Body of pancreas (tissue), 4 donors: ENCODE measurements at regions not wholly inside any gene's neighbourhood (a gene's known extent, or its start where the extent isn't known, plus 50 kb on each side); places are given as distances from the start of the nearest gene placed in this dataset.

ENCODE experiments used
- CTCF ChIP-seq, 7 experiments: fragments of 450-650 bp in 4 of 7; fragments of 200-600 bp in 3 of 7; sonication (generic) in 3 of 7; IDR thresholded peaks; one replicate each; pipeline ENCODE4 v1.5.1; 2016 to 2019; ENCODE audit warnings: antibody characterized with exemption in 7 of 7
- POLR2A ChIP-seq, 3 donors: fragments of 450-650 bp; IDR thresholded peaks; one replicate each; pipeline ENCODE4 v1.6.1; 2016; ENCODE audit warnings: antibody characterized with exemption in 3 of 3, mild to moderate bottlenecking in 2 of 3

DNA sequence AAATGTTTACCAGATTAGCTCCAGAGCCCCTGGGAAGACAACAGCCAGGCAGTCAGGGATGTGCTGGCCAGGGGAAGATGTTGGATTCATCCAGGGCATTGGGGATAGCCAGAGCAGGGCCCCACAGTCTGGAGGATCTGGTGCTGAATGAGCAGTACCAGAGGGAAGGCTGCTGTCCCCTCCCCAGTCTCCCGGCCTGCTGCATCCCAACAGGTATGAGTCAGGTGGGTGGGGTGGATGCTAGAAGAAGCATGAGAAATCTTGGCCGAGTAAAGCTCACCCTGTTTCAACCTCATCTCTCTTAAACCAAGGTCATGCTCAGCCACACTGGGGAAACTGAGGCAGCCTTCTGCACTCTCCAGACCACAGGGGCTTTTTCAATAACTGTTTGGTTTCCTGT lies 71.9 kb upstream of the SEC14L1 start:
- TF ChIP-seq CTCF (IDR thresholded peaks at IDR 0.05) (no peak), POLR2A (IDR thresholded peaks at IDR 0.05) (no peak)
